Activated CD4-positive, alpha-beta T cell treated with anti-CD3 and anti-CD28 coated beads for 36 hours (primary cell): ENCODE measurements at regions not wholly inside any gene's neighbourhood (a gene's known extent, or its start where the extent isn't known, plus 50 kb on each side); places are given as distances from the start of the nearest gene placed in this dataset.
"Not testable (repeated sequence)": the region's sequence is repeated elsewhere in the genome, so short reads cannot be mapped to it uniquely, and the experiment has no call there.

Source experiments
- ATAC-seq: fragments of 200-7000 bp; cut with Tn5 transposase; one replicate; pipeline ENCODE4 v1.10.0; 2021; ENCODE audit warnings: mild to moderate bottlenecking, moderate library complexity
- CTCF ChIA-PET: fragments of 350-600 bp; sonication (Branson Sonifier 250); formaldehyde crosslinking; loops from one replicate; lab custom pipeline; 2021; ENCODE audit warnings: antibody characterized with exemption; lab: Charles Lee
- POLR2A ChIA-PET: fragments of 350-600 bp; sonication (Branson Sonifier 250); formaldehyde crosslinking; loops from one replicate; lab custom pipeline; 2021; ENCODE audit warnings: antibody characterized with exemption, inconsistent platforms; lab: Charles Lee
- DNase-seq: peaks from one replicate; pipeline ENCODE4 v3.0.0-alpha.2; 2020
- H3K27ac Mint-ChIP-seq: one replicate; pipeline ENCODE4 v1.8.0; 2021; ENCODE audit warnings: mixed read lengths
- H3K27me3 Mint-ChIP-seq: one replicate; pipeline ENCODE4 v1.8.0; 2021; ENCODE audit warnings: mixed read lengths
- H3K36me3 Mint-ChIP-seq: one replicate; pipeline ENCODE4 v1.8.0; 2021; ENCODE audit warnings: low read depth, mixed read lengths
- H3K4me1 Mint-ChIP-seq: one replicate; pipeline ENCODE4 v1.8.0; 2021; ENCODE audit warnings: mixed read lengths
- H3K4me3 Mint-ChIP-seq: one replicate; pipeline ENCODE4 v1.8.0; 2021; ENCODE audit warnings: mild to moderate bottlenecking, moderate library complexity, mixed read lengths
- H3K9me3 Mint-ChIP-seq: one replicate; pipeline ENCODE4 v1.8.0; 2021; ENCODE audit warnings: low read depth, mixed read lengths
- intact Hi-C, 2 experiments: fragments of 100-400 bp; cut with DNase I in 1 of 2; cut with micrococcal nuclease in 1 of 2; formaldehyde crosslinking; loops; one replicate each; pipeline versions ENCODE4 v1.14.2 to v1.15.1; 2022 to 2024; cut with DNase I, micrococcal nuclease

DNA sequence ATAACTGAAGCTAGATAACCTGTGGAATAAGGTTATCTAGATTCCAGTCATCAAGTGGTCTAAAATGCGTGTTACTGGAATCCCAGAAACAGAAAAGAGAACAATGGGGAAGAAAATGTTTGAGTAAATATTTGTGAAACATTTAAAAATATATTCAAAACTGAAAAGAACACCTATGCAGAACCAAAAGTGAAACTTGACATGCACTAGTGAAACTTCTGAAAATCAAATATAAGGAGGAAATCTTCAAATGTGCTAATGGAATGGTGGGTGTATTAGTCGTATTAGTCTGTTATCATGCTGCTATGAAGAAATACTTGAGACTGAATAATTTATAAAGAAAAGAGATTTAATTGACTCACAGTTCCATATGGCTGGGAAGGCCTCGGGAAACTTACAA lies 512.4 kb upstream of the KLHL4 start:
- no peak for DNase-seq
- intact Hi-C loops, result no loop called here
- no peak overlapping the region for H3K4me3 Mint-ChIP-seq
- CTCF ChIA-PET, result no interaction called here
- no peaks in the 10 kb centered on the region for H3K4me1 Mint-ChIP-seq
- ATAC-seq, result no peak
- no peaks in the 10 kb centered on the region for H3K36me3 Mint-ChIP-seq
- H3K9me3 Mint-ChIP-seq, result no peaks in the 10 kb centered on the region
- H3K27ac Mint-ChIP-seq, result no peak overlapping the region
- POLR2A ChIA-PET, result no interaction called here
- no peaks in the 10 kb centered on the region for H3K27me3 Mint-ChIP-seq

DNA sequence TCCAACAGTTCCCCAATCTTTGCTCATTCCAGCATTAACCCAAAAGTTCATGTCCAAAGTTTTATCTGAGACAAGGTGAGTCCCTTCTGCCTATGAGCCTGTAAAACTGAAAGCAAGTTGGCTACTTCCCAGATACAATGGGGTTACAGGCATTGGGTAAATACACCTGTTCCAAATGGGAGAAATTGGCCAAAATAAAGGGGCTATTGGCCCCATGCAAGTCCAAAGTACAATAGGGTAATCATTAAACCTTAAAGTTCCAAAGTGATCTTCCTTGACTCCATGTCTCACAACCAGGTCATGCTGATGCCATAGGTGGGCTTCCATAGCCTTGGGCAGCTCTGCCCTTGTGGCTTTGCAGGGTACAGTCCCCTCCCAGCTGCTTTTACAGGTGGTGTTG lies 511.7 kb upstream of the KLHL4 start:
- no peaks in the 10 kb centered on the region for H3K36me3 Mint-ChIP-seq
- no peak overlapping the region for H3K27ac Mint-ChIP-seq
- H3K4me3 Mint-ChIP-seq, result no peak overlapping the region
- intact Hi-C loops, result no loop called here
- ChIA-PET CTCF (no interaction called here), POLR2A (no interaction called here)
- DNase-seq (no peak), ATAC-seq (no peak)
- no peaks in the 10 kb centered on the region for H3K9me3 Mint-ChIP-seq
- no peaks in the 10 kb centered on the region for H3K4me1 Mint-ChIP-seq
- no peaks in the 10 kb centered on the region for H3K27me3 Mint-ChIP-seq

DNA sequence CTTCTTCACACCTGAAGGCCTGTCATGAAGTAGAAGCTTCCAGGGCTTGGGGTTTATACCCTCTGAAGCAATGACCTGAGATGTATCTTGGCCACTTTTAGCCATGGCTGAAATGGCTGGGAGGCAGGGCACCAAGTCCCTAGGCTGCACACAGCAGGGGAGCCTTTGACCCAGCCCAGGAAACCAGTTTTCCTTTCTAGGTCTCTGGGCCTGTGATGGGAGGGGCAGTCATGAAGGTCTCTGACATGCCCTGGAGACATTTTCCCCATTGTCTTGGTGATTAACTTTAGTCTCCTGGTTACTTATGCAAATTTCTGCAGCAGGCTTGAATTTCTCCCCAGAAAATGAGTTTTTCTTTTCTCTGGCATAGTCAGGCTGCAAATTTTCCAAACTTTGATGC lies 511.0 kb upstream of the KLHL4 start:
- ATAC-seq (no peak), DNase-seq (no peak)
- CTCF ChIA-PET, result no interaction called here

DNA sequence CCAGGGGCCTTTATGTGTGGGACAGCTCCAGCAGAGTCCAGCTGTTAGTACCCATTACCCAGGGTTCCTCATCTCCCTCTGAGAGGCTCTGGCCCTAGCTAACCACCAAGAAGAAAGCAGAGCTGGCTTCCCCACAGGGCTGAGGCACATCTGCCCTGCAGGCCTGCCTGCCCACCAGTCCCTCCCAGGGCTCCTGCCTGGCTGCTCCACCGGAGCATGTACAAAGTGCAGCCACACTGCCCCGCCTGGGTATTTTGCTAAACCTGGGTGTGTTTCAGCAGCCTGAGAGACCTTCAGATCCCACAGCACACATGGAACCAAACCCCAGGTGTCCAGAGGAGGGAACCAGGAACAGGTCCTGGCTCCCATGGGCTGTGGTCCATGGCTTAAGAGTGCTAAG lies 500.4 kb upstream of the KLHL4 start:
- DNase-seq (no peak), ATAC-seq (no peak)
- no peaks in the 10 kb centered on the region for H3K36me3 Mint-ChIP-seq
- no peak overlapping the region for H3K4me3 Mint-ChIP-seq
- ChIA-PET POLR2A (no interaction called here), CTCF (no interaction called here)
- no peaks in the 10 kb centered on the region for H3K4me1 Mint-ChIP-seq
- intact Hi-C loops, result no loop called here
- no peaks in the 10 kb centered on the region for H3K27me3 Mint-ChIP-seq
- peaks cover 4% of the 10 kb centered on the region for H3K9me3 Mint-ChIP-seq
- H3K27ac Mint-ChIP-seq, result no peak overlapping the region

More for the DNA sequence above, 511.0 kb upstream of the KLHL4 start:
- H3K4me3 Mint-ChIP-seq, result no peak overlapping the region
- intact Hi-C loops, result no loop called here
- no peaks in the 10 kb centered on the region for H3K36me3 Mint-ChIP-seq
- H3K27me3 Mint-ChIP-seq, result no peaks in the 10 kb centered on the region
- H3K9me3 Mint-ChIP-seq, result no peaks in the 10 kb centered on the region
- no peaks in the 10 kb centered on the region for H3K4me1 Mint-ChIP-seq
- H3K27ac Mint-ChIP-seq, result no peak overlapping the region
- POLR2A ChIA-PET, result no interaction called here

GRCh38 chrX:87033115-87033514 lies 484.5 kb upstream of the KLHL4 start:
- POLR2A ChIA-PET, H3K36me3 Mint-ChIP-seq, ATAC-seq, CTCF ChIA-PET, H3K4me1 Mint-ChIP-seq, H3K4me3 Mint-ChIP-seq, intact Hi-C loops, DNase-seq, H3K27ac Mint-ChIP-seq, H3K27me3 Mint-ChIP-seq, H3K9me3 Mint-ChIP-seq: not testable (repeated sequence)

DNA sequence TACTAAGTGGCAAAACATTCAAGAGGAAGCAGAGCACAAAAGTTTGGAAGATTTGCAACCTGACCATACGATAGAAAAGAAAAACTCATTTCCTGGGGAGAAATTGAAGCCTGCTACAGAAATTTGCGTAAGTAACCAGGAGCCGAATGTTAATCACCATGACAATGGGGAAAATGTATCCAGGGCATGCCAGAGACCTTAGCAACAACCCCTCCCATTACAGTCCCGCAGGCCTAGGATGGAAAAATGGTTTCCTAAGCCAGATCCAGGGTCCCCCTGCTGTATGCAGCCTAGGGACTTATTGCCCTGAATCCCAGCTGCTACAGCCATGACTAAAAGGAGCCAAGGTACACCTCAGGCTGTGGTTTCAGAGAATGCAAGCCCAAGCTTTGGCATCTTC lies 472.2 kb upstream of the KLHL4 start:
- no peak for ATAC-seq

GRCh38 chrX:87049567-87049966 lies 468.0 kb upstream of the KLHL4 start:
- DNase-seq, result no peak
- Mint-ChIP-seq H3K27ac (no peak overlapping the region), H3K36me3 (no peaks in the 10 kb centered on the region), H3K9me3 (peaks cover 4% of the 10 kb centered on the region), H3K4me3 (no peak overlapping the region), H3K27me3 (no peaks in the 10 kb centered on the region), H3K4me1 (no peaks in the 10 kb centered on the region)
- ATAC-seq, result no peak
- CTCF ChIA-PET, result no interaction called here
- POLR2A ChIA-PET, result no interaction called here
- intact Hi-C loops, result no loop called here

More for the DNA sequence above, 472.2 kb upstream of the KLHL4 start:
- POLR2A ChIA-PET, result no interaction called here
- CTCF ChIA-PET, result no interaction called here
- Mint-ChIP-seq H3K36me3 (no peaks in the 10 kb centered on the region), H3K27me3 (no peaks in the 10 kb centered on the region), H3K4me1 (no peaks in the 10 kb centered on the region), H3K27ac (no peak overlapping the region), H3K4me3 (no peak overlapping the region), H3K9me3 (peaks cover 8% of the 10 kb centered on the region)
- intact Hi-C loops, result no loop called here
- DNase-seq, result no peak

- ATAC-seq (no peak), DNase-seq (no peak)
- intact Hi-C loops, result no loop called here
- H3K9me3 Mint-ChIP-seq, result no peaks in the 10 kb centered on the region
- H3K4me3 Mint-ChIP-seq, result no peak overlapping the region
- H3K27ac Mint-ChIP-seq, result no peak overlapping the region
- no peaks in the 10 kb centered on the region for H3K36me3 Mint-ChIP-seq
- no peaks in the 10 kb centered on the region for H3K27me3 Mint-ChIP-seq
- no peaks in the 10 kb centered on the region for H3K4me1 Mint-ChIP-seq
- ChIA-PET CTCF (no interaction called here), POLR2A (no interaction called here)
Observed at GRCh38 chrX:87063642-87064041, 454.0 kb upstream of the KLHL4 start.

DNA sequence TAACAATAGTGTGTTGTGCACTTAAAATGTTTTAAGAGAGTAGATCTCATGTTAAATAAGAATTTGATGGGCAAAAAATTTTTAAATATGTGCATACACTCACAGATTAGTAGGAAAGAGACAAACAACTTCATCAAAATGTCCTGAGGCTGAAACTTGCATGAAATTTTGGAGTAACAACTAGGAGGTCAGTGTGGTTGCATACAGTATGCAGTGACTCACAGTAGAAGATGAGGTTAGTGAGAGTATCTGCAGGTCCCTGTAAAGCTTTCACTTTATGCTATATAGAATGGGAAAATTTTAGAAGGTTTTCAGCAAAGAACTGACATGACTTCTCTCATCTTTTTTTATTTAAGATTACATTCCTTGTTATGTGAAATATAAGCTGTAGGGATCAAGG lies 453.1 kb upstream of the KLHL4 start:
- POLR2A ChIA-PET, result no interaction called here
- intact Hi-C loops, result no loop called here
- ATAC-seq (no peak), DNase-seq (no peak)
- Mint-ChIP-seq H3K27me3 (no peaks in the 10 kb centered on the region), H3K27ac (no peak overlapping the region), H3K4me1 (no peaks in the 10 kb centered on the region), H3K9me3 (no peaks in the 10 kb centered on the region), H3K4me3 (no peak overlapping the region), H3K36me3 (no peaks in the 10 kb centered on the region)
- CTCF ChIA-PET, result no interaction called here

DNA sequence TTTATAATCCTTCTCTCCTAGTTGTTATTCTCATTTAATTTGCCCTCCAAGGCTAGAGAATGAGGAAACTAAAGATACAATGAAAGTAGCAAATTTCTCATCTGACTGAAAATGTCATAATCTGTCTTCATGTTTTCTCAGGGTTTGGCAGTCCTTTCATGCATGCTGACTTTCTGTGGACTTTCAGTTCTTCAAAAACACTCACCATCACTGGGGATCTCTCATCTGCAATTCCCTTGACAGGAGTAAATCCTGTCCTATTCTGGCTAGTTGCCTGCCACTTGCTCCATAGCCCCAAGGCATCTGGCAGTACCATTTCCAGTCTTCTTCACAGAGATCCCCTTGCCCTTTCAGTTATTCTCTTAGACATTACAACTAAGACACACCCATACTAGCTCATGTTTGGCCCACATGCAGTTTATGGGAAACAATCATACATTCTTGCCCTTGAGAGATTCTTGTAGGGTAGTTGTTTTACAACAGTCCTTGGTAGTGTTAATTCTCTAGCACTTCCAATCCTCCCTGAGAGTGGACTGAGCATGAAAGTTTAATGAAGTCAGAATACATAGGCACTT lies 449.7 kb upstream of the KLHL4 start:
- POLR2A ChIA-PET, result no interaction called here
- Mint-ChIP-seq H3K4me3 (no peak overlapping the region), H3K27ac (no peak overlapping the region), H3K4me1 (no peaks in the 10 kb centered on the region), H3K36me3 (no peaks in the 10 kb centered on the region), H3K9me3 (no peaks in the 10 kb centered on the region), H3K27me3 (no peaks in the 10 kb centered on the region)
- intact Hi-C loops, result no loop called here
- CTCF ChIA-PET, result no interaction called here
- DNase-seq (no peak), ATAC-seq (no peak)

GRCh38 chrX:87078231-87078630 lies 439.4 kb upstream of the KLHL4 start:
- no peaks in the 10 kb centered on the region for H3K9me3 Mint-ChIP-seq
- DNase-seq (no peak), ATAC-seq (no peak)
- H3K27me3 Mint-ChIP-seq, result no peaks in the 10 kb centered on the region
- intact Hi-C loops, result no loop called here
- no peaks in the 10 kb centered on the region for H3K4me1 Mint-ChIP-seq
- POLR2A ChIA-PET, result no interaction called here
- H3K36me3 Mint-ChIP-seq, result no peaks in the 10 kb centered on the region
- H3K27ac Mint-ChIP-seq, result no peak overlapping the region
- CTCF ChIA-PET, result no interaction called here
- no peak overlapping the region for H3K4me3 Mint-ChIP-seq

- ATAC-seq, result no peak
Observed at GRCh38 chrX:87098477-87098876, 419.1 kb upstream of the KLHL4 start.

DNA sequence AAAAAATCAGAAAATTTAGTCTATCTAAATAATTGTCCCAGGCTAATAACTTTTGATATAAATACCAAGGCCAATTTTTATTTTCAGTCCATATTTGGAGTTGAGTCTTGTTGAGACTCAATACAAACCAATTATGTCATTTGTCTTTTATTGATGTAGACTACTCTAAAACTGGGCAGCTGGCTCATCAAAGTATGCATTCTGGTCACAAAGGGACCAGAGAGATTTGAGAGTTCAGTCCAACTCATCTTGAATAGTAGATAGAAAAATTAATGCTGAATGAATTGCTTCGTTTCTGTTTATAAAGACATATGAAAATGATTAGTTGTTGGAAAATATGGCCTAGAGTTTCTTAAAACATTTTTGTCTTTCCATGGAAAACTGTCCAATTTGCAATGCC lies 412.5 kb upstream of the KLHL4 start:
- Mint-ChIP-seq H3K4me1 (no peaks in the 10 kb centered on the region), H3K4me3 (no peak overlapping the region), H3K9me3 (no peaks in the 10 kb centered on the region), H3K27ac (no peak overlapping the region), H3K36me3 (no peaks in the 10 kb centered on the region), H3K27me3 (no peaks in the 10 kb centered on the region)
- POLR2A ChIA-PET, result no interaction called here
- CTCF ChIA-PET, result no interaction called here
- ATAC-seq (no peak), DNase-seq (no peak)
- intact Hi-C loops, result no loop called here

More at GRCh38 chrX:87098477-87098876, 419.1 kb upstream of the KLHL4 start:
- ChIA-PET POLR2A (no interaction called here), CTCF (no interaction called here)
- no peaks in the 10 kb centered on the region for H3K27me3 Mint-ChIP-seq
- H3K4me1 Mint-ChIP-seq, result no peaks in the 10 kb centered on the region
- intact Hi-C loops, result no loop called here
- H3K4me3 Mint-ChIP-seq, result no peak overlapping the region
- no peak for DNase-seq
- H3K9me3 Mint-ChIP-seq, result no peaks in the 10 kb centered on the region
- H3K36me3 Mint-ChIP-seq, result no peaks in the 10 kb centered on the region
- H3K27ac Mint-ChIP-seq, result no peak overlapping the region
